ENCODE measurements at regions not wholly inside any gene's neighbourhood (a gene's known extent, or its start where the extent isn't known, plus 50 kb on each side); places are given as distances from the start of the nearest gene placed in this dataset.

DNA sequence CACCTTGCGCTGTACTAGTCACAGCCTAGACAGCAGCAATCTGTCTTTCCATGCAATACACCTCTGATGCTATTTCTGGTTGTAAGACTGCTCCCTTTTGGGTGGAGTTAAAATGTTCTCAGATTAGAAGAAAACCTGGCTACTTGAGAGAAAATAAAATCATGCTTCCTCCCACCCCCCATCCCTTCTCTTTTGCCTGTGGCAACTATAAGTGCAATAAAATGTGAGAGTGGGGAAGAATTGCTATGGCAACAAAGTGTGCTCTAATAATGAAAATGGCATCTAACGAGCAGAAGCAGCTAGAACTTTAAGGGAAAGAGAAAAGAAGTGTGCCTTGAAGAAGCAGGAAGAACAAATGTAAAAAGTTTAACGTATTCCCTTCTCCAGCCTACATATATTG is 464.2 kb upstream of the FSHR start:
- H3K27me3 Mint-ChIP-seq (ENCODE audit: low read depth), result no peaks in the 10 kb centered on the region
- H3K27ac Mint-ChIP-seq, result no peak overlapping the region
- Histone ChIP-seq H2BK20ac (ENCODE audit: low read depth, low read length, poor library complexity, severe bottlenecking) (no peak overlapping the region), H2AFZ (ENCODE audit: low read length) (no peak overlapping the region), H3K23me2 (ENCODE audit: insufficient read length, low read depth, low read length, poor library complexity, severe bottlenecking) (no peaks in the 10 kb centered on the region), H3K4me2 (ENCODE audit: insufficient read depth, insufficient read length, low read length) (no peak overlapping the region), H3K18ac (ENCODE audit: insufficient read length, low read depth, low read length) (no peak overlapping the region), H2BK12ac (ENCODE audit: insufficient read length, low read depth, low read length) (no peak overlapping the region), H2AK5ac (ENCODE audit: insufficient read length, low read length) (no peak overlapping the region), H3T11ph (ENCODE audit: low read length) (no peak overlapping the region), H3K23ac (ENCODE audit: insufficient read length, low read depth, low read length) (no peak overlapping the region), H3K27me3 (ENCODE audit: insufficient read depth, low read length) (no peaks in the 10 kb centered on the region), H2BK120ac (ENCODE audit: low read depth, low read length, poor library complexity, severe bottlenecking) (no peak overlapping the region), H3K4me1 (ENCODE audit: insufficient read depth, low read length) (no peaks in the 10 kb centered on the region), H3K9ac (ENCODE audit: extremely low read depth, insufficient read length, low read length) (no peak overlapping the region), H3K4ac (ENCODE audit: low read depth, low read length) (no peak overlapping the region), H2BK5ac (ENCODE audit: insufficient read length, low read length) (no peak overlapping the region), H3K9me3 (ENCODE audit: control insufficient read depth, low read depth, low read length) (no peaks in the 10 kb centered on the region), H3K14ac (ENCODE audit: insufficient read depth, low read length) (no peak overlapping the region), H4K5ac (ENCODE audit: insufficient read length, low read depth, low read length) (no peak overlapping the region), H4K20me1 (ENCODE audit: control insufficient read depth, insufficient read depth, insufficient read length) (no peaks in the 10 kb centered on the region), H3K79me1 (ENCODE audit: insufficient read depth, low read depth, low read length, poor library complexity, severe bottlenecking) (no peaks in the 10 kb centered on the region), H4K8ac (replicated peaks; ENCODE audit: insufficient read length, low read depth, low read length) (no peak overlapping the region), H3K79me2 (ENCODE audit: insufficient read depth, low read length) (no peaks in the 10 kb centered on the region), H3K27ac (ENCODE audit: insufficient read length, low read depth, low read length) (no peak overlapping the region), H2BK15ac (ENCODE audit: low read depth, low read length) (no peak overlapping the region), H4K91ac (ENCODE audit: insufficient read length, low read depth, low read length) (no peak overlapping the region), H3K56ac (ENCODE audit: insufficient read length, low read depth, low read length) (no peak overlapping the region)
- no peak overlapping the region for H3K4me3 Mint-ChIP-seq
- no peaks in the 10 kb centered on the region for H3K4me1 Mint-ChIP-seq
- DNase-seq, result no peak
- no peaks in the 10 kb centered on the region for H3K9me3 Mint-ChIP-seq
- TF ChIP-seq, protein P1, sequence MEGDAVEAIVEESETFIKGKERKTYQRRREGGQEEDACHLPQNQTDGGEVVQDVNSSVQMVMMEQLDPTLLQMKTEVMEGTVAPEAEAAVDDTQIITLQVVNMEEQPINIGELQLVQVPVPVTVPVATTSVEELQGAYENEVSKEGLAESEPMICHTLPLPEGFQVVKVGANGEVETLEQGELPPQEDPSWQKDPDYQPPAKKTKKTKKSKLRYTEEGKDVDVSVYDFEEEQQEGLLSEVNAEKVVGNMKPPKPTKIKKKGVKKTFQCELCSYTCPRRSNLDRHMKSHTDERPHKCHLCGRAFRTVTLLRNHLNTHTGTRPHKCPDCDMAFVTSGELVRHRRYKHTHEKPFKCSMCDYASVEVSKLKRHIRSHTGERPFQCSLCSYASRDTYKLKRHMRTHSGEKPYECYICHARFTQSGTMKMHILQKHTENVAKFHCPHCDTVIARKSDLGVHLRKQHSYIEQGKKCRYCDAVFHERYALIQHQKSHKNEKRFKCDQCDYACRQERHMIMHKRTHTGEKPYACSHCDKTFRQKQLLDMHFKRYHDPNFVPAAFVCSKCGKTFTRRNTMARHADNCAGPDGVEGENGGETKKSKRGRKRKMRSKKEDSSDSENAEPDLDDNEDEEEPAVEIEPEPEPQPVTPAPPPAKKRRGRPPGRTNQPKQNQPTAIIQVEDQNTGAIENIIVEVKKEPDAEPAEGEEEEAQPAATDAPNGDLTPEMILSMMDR (conservative IDR thresholded peaks at IDR 0.05), result no peak
- WGBS (ENCODE audit: extremely low coverage, insufficient read length, low lambda C conversion rate), result no CpG with 5 or more reads among the region's 3 CpGs
- H3K36me3 Mint-ChIP-seq (ENCODE audit: insufficient read depth in 1 of 3, low read depth in 3 of 3), result no peaks in the 10 kb centered on the region
